ENCODE measurements at regions not wholly inside any gene's neighbourhood (a gene's known extent, or its start where the extent isn't known, plus 50 kb on each side); places are given as distances from the start of the nearest gene placed in this dataset.

DNA sequence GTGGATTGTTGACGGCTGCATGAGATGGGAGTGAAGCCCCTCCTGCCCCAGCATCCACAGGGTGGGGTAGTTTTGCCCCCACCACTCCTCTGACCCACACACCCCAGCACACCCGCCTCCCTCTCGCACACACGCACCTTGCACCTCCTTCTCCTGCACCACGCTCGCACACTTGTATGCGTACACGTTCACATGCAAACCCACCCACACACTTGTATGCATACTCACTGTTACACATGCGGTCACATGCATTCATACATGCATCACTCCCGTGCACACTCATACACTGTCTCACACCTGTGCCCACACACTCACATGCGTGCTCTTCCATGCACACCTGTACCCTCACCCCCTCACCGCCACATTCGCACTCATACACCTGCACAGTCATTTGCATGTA, 70.5 kb upstream of the CIBAR2 start:
- Histone ChIP-seq H3K9me3 (no peaks in the 10 kb centered on the region), H3K4me1 (peaks cover 7 to 11% (median 8%) of the 10 kb centered on the region in 3 donors), H3K4me3 (no peak overlapping the region), H3K36me3 (no peaks in the 10 kb centered on the region), H3K27ac (no peak overlapping the region), H3K27me3 (no peaks in the 10 kb centered on the region)
- TF ChIP-seq CTCF (IDR thresholded peaks at IDR 0.05): no peak
- no peak for DNase-seq
- 95% methylated on average over 13 of the region's 13 CpGs for WGBS, 2 donors
- intact Hi-C loops (cut with DNase I): no loop called here
- no peak for ATAC-seq
- FAIRE-seq: no peak

DNA sequence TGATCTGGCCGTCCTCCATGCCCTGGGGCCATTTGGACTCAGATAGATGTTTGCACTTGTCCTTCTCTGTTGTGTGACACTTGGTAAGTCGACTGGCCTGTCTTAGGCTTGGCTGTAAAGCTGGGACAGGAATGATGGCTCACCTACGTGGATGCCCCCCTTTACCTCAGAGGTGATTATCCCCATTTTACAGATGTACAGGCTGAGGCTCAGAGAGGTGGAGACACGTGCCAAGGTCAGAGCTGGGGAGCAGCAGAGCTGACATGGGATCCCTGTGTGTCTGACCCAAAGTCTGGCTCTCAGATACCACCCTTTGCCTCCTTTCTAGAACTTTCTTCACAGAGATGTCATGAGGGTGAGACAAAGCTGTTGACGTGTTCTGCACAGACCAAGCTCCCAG, 71.3 kb upstream of the CIBAR2 start:
- Histone ChIP-seq H3K9me3 (no peaks in the 10 kb centered on the region), H3K27ac (no peak overlapping the region), H3K4me3 (no peak overlapping the region), H3K27me3 (no peaks in the 10 kb centered on the region), H3K4me1 (peaks cover 8 to 11% (median 8%) of the 10 kb centered on the region in 3 donors), H3K36me3 (no peaks in the 10 kb centered on the region)
- WGBS, 2 donors: 84 to 85% methylated on average over 5 of the region's 5 CpGs
- no peak for TF ChIP-seq CTCF (IDR thresholded peaks at IDR 0.05)
- DNase-seq: peak in 1 of 6 donors; percentile 8
- FAIRE-seq: no peak
- no peak for ATAC-seq
- intact Hi-C loops (cut with DNase I): no loop called here

DNA sequence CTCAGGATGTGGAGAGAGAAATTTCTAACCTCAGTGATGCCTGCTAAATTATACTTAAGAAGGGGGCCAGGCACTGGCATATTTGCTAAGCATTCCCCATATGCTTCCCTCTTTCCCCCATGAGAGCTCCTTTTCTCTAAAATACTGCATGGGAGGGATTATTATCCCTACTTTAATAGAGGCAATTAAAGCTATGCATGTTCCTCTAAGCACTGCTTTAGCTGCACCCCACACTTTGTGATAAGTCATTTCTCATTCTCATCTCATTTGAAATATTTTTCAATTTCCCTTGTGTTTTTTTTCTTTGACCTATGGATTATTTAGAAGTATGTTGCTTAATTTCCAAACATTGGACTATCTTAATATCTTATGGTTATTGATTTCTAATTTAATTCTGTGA, 72.1 kb upstream of the CIBAR2 start:
- Histone ChIP-seq H3K4me1 (peaks cover 14 to 17% (median 14%) of the 10 kb centered on the region in 3 donors), H3K27me3 (no peaks in the 10 kb centered on the region), H3K36me3 (no peaks in the 10 kb centered on the region), H3K4me3 (no peak overlapping the region), H3K9me3 (no peaks in the 10 kb centered on the region), H3K27ac (no peak overlapping the region)
- DNase-seq (no peak), FAIRE-seq (no peak), ATAC-seq (no peak)
- no peak for TF ChIP-seq CTCF (IDR thresholded peaks at IDR 0.05)
- intact Hi-C loops (cut with DNase I): no loop called here

DNA sequence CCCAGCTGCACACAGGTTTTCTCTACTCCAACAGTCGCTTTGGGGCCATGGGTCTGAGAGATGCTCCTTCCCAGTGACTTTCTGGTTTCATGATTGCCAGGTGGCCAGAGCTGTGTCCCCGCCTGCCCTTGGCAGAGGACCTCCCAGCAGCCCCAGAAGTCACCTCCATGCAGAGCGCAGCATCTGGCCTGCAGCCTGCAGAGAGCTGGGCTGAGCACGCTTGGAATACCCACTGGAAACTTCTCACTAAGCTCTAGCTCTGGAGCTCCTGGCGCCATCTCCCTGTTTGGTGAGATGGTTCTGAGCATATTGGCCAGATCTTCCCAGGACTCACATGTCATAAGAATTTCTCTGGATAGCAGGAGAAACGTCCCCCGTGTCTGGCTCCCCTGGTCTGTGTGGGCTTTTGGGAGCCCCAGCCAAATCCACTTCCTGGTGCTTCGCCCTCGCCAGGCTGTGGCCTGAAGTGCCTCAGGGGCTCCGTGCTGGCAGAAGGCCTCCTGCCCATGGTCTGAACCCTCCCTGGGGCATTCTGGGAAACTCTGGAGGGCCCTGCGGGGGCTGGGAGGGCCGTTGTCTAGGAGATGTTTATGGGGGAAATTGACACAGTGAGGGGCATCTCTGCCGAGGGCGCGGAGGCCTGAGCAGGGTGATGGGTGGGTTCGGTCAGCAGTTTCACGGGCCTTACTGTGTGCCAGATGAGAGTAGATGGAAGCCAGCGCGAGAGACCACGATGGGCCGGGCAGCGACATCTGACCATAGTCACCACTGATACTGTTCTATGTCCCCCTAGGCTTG, 73.2 kb upstream of the CIBAR2 start:
- Histone ChIP-seq H3K27me3 (no peaks in the 10 kb centered on the region), H3K4me1 (peaks cover 15 to 20% (median 15%) of the 10 kb centered on the region in 3 donors), H3K27ac (no peak overlapping the region), H3K36me3 (no peaks in the 10 kb centered on the region), H3K4me3 (no peak overlapping the region), H3K9me3 (no peaks in the 10 kb centered on the region)
- ATAC-seq: no peak
- DNase-seq: peak in 1 of 6 donors; percentile 52
- 90 to 92% methylated on average over 22 of the region's 22 CpGs for WGBS, 2 donors
- TF ChIP-seq CTCF (IDR thresholded peaks at IDR 0.05): no peak
- FAIRE-seq: no peak
- intact Hi-C loops (cut with DNase I): no loop called here

DNA sequence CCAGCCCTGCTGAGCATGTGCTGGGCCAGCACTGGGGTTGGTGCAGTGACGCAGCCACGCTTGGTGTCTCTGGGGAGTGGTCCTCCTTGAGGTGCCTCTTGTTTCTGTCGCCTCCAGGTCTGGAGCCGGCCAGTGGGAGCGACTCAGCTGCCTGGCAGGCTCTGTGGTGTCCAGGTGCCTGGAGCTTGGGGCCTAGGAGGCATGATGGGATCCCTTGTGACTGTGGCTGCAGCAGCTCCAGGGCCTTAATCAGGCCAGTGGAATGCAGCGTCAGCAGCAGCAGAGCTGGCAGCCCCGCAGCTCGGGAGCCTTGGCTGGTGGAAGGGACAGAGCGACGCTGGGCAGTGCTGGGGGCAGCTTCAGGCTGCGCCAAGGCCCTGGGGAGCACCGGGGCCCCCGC, 74.7 kb upstream of the CIBAR2 start:
- Histone ChIP-seq H3K27me3 (no peaks in the 10 kb centered on the region), H3K4me1 (peaks cover 4 to 14% (median 7%) of the 10 kb centered on the region in 3 donors), H3K27ac (no peak overlapping the region), H3K36me3 (no peaks in the 10 kb centered on the region), H3K4me3 (no peak overlapping the region), H3K9me3 (no peaks in the 10 kb centered on the region)
- DNase-seq: peak in 1 of 6 donors; percentile 62
- intact Hi-C loops (cut with DNase I): no loop called here
- TF ChIP-seq CTCF (IDR thresholded peaks at IDR 0.05): no peak
- WGBS, 2 donors: 76 to 77% methylated on average over 13 of the region's 13 CpGs
- FAIRE-seq: no peak
- ATAC-seq: peak in 3 of 4 donors; percentile 54 to 72 (median 56)

Data from pancreas (tissue), 10 donors.